Testis (tissue), 2 donors: ENCODE measurements at regions not wholly inside any gene's neighbourhood (a gene's known extent, or its start where the extent isn't known, plus 50 kb on each side); places are given as distances from the start of the nearest gene placed in this dataset.

Experiments
- POLR2A ChIP-seq: fragments of 450-650 bp; IDR thresholded peaks from one replicate; pipeline ENCODE4 v1.6.1; 2017; ENCODE audit warnings: antibody characterized with exemption, mild to moderate bottlenecking, moderate library complexity
- TF ChIP-seq, protein P1 (sequence below), 3 experiments: fragments of 450-650 bp in 2 of 3; fragments of 200-600 bp in 1 of 3; sonication (generic) in 1 of 3; IDR thresholded peaks; one replicate each; pipeline ENCODE4 v1.5.1; 2016 to 2019; ENCODE audit warnings: antibody characterized with exemption in 3 of 3, mild to moderate bottlenecking in 2 of 3, moderate library complexity in 1 of 3

GRCh38 chr3:8223766-8224165, 277.9 kb upstream of the LMCD1 start:
- TF ChIP-seq, protein P1, sequence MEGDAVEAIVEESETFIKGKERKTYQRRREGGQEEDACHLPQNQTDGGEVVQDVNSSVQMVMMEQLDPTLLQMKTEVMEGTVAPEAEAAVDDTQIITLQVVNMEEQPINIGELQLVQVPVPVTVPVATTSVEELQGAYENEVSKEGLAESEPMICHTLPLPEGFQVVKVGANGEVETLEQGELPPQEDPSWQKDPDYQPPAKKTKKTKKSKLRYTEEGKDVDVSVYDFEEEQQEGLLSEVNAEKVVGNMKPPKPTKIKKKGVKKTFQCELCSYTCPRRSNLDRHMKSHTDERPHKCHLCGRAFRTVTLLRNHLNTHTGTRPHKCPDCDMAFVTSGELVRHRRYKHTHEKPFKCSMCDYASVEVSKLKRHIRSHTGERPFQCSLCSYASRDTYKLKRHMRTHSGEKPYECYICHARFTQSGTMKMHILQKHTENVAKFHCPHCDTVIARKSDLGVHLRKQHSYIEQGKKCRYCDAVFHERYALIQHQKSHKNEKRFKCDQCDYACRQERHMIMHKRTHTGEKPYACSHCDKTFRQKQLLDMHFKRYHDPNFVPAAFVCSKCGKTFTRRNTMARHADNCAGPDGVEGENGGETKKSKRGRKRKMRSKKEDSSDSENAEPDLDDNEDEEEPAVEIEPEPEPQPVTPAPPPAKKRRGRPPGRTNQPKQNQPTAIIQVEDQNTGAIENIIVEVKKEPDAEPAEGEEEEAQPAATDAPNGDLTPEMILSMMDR (IDR thresholded peaks at IDR 0.05): no peak
- no peak for TF ChIP-seq POLR2A
